NT2/D1 (cell line): ENCODE measurements at regions not wholly inside any gene's neighbourhood (a gene's known extent, or its start where the extent isn't known, plus 50 kb on each side); places are given as distances from the start of the nearest gene placed in this dataset.
"Not testable (repeated sequence)": the region's sequence is repeated elsewhere in the genome, so short reads cannot be mapped to it uniquely, and the experiment has no call there.

Source experiments
- DNase-seq: peaks from one replicate; pipeline ENCODE4 v3.0.0-alpha.2; 2011; ENCODE audit warnings: low read depth, low spot score
- H3K27me3 ChIP-seq: 2 replicates; pipeline ENCODE4 v1.6.0; 2011; ENCODE audit warnings: mild to moderate bottlenecking; ENCODE audit not compliant: insufficient read length, insufficient read depth
- H3K36me3 ChIP-seq: 2 replicates; pipeline ENCODE4 v1.6.1; 2011; ENCODE audit warnings: mild to moderate bottlenecking, low read length, mixed read lengths; ENCODE audit not compliant: insufficient read depth, insufficient read length
- H3K4me1 ChIP-seq: 2 replicates; pipeline ENCODE4 v1.5.1; 2011; ENCODE audit not compliant: insufficient read depth, insufficient read length
- H3K4me3 ChIP-seq: 2 replicates; pipeline ENCODE4 v1.5.1; 2011; ENCODE audit warnings: low read depth; ENCODE audit not compliant: insufficient read length
- H3K9ac ChIP-seq: 2 replicates; pipeline ENCODE4 v1.6.0; 2011; ENCODE audit warnings: low read depth; ENCODE audit not compliant: insufficient read length
- H3K9me3 ChIP-seq: 2 replicates; pipeline ENCODE4 v1.5.1; 2011; ENCODE audit warnings: mild to moderate bottlenecking, low read length; ENCODE audit not compliant: insufficient read depth
- SUZ12 ChIP-seq: IDR thresholded peaks from 2 replicates; pipeline ENCODE4 v1.6.1; 2011; ENCODE audit not compliant: insufficient read length, insufficient read depth; ENCODE audit errors: extremely low read depth
- YY1 ChIP-seq: IDR thresholded peaks from 2 replicates; pipeline ENCODE4 v1.6.1; 2011; ENCODE audit not compliant: insufficient read length, insufficient read depth
- ZNF274 ChIP-seq: IDR thresholded peaks from 2 replicates; pipeline ENCODE4 v1.6.1; 2011; ENCODE audit warnings: mild to moderate bottlenecking, low read depth, low read length

GRCh38 chr6:66198062-66198624 is 491.1 kb upstream of the EYS start:
- DNase-seq: no peak
- Histone ChIP-seq H3K4me3 (no peak overlapping the region), H3K36me3 (no peaks in the 10 kb centered on the region), H3K9me3 (peaks cover 4% of the 10 kb centered on the region; the same call in 1 of the 2 replicates), H3K27me3 (no peaks in the 10 kb centered on the region), H3K9ac (no peak overlapping the region), H3K4me1 (no peaks in the 10 kb centered on the region)
- TF ChIP-seq YY1 (no peak), ZNF274 (no peak), SUZ12 (no peak)

GRCh38 chr6:66190858-66191257 is 483.8 kb upstream of the EYS start:
- Histone ChIP-seq H3K36me3 (no peaks in the 10 kb centered on the region), H3K9me3 (no peaks in the 10 kb centered on the region), H3K27me3 (no peaks in the 10 kb centered on the region), H3K4me3 (no peak overlapping the region), H3K4me1 (no peaks in the 10 kb centered on the region), H3K9ac (no peak overlapping the region)
- no peak for TF ChIP-seq ZNF274
- no peak for TF ChIP-seq SUZ12
- no peak for DNase-seq

DNA sequence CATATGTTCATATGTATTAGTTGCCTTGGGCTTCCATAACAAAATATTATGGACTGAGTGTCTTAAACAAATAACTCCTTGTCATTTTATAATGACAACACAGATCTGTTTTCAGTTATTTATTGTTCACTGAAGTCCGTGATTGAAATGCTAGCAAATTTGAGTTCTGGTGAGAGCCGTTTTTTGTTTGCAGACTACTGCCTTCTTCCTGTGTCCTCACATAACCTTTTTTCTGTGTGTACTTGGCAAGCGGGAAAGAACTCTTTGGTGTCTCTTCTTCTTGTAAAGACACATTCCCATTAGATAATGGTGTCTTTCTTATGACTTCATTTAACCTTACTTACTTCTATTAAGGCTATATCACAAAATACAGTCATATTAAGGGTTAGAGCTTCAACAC is 482.9 kb upstream of the EYS start:
- TF ChIP-seq SUZ12 (no peak), YY1 (no peak), ZNF274 (no peak)
- Histone ChIP-seq H3K27me3 (no peaks in the 10 kb centered on the region), H3K4me1 (no peaks in the 10 kb centered on the region), H3K4me3 (no peak overlapping the region), H3K36me3 (no peaks in the 10 kb centered on the region), H3K9ac (no peak overlapping the region), H3K9me3 (no peaks in the 10 kb centered on the region)
- DNase-seq: no peak

- TF ChIP-seq ZNF274 (no peak), YY1 (no peak)
- no peaks in the 10 kb centered on the region for H3K27me3 ChIP-seq
- H3K9me3 ChIP-seq: no peaks in the 10 kb centered on the region
- DNase-seq: no peak
- no peaks in the 10 kb centered on the region for H3K36me3 ChIP-seq
- H3K4me1 ChIP-seq: no peaks in the 10 kb centered on the region
- no peak overlapping the region for H3K4me3 ChIP-seq
- H3K9ac ChIP-seq: no peak overlapping the region
Observed at GRCh38 chr6:66186756-66187155, 479.7 kb upstream of the EYS start.

GRCh38 chr6:66184091-66184490 is 477.1 kb upstream of the EYS start:
- Histone ChIP-seq H3K9me3 (no peaks in the 10 kb centered on the region), H3K4me3 (no peak overlapping the region), H3K9ac (no peak overlapping the region), H3K27me3 (no peaks in the 10 kb centered on the region), H3K36me3 (no peaks in the 10 kb centered on the region), H3K4me1 (no peaks in the 10 kb centered on the region)
- TF ChIP-seq ZNF274 (no peak), SUZ12 (no peak), YY1 (no peak)
- DNase-seq: no peak

GRCh38 chr6:66179361-66179760 is 472.3 kb upstream of the EYS start:
- no peaks in the 10 kb centered on the region for H3K4me1 ChIP-seq

DNA sequence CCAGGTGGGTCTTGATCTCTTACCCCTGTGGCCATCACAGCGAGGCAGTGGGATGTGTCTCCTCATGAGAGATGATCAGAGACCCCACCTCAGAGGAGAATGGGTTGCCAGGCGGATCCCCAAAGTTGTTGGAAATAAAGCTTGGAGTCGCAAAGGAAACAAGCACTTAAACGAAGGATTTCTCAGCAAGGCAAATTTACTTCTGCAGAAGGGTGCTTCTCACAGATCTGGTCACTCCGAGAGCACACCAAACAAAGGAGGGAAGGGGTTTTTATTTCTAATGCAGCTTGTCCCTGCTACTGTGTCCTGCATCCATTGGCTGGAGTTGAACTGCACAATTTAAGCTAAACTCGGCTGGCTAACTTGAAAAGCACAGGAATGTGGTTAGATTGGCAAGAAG is 466.6 kb upstream of the EYS start:
- TF ChIP-seq SUZ12 (no peak), ZNF274 (no peak), YY1 (no peak)
- DNase-seq: no peak
- Histone ChIP-seq H3K4me1 (no peaks in the 10 kb centered on the region), H3K36me3 (no peaks in the 10 kb centered on the region), H3K9me3 (peaks cover 18% of the 10 kb centered on the region; the same call in 1 of the 2 replicates), H3K4me3 (no peak overlapping the region), H3K27me3 (no peaks in the 10 kb centered on the region), H3K9ac (no peak overlapping the region)

More at GRCh38 chr6:66179361-66179760, 472.3 kb upstream of the EYS start:
- H3K27me3 ChIP-seq: no peaks in the 10 kb centered on the region
- no peak overlapping the region for H3K4me3 ChIP-seq
- no peak for DNase-seq
- 0 out of 2 replicates have a peak, but pooled peaks cover 2% of the 10 kb centered on the region for H3K9me3 ChIP-seq
- no peaks in the 10 kb centered on the region for H3K36me3 ChIP-seq
- TF ChIP-seq YY1: no peak
- TF ChIP-seq ZNF274: no peak
- no peak for TF ChIP-seq SUZ12
- H3K9ac ChIP-seq: no peak overlapping the region

DNA sequence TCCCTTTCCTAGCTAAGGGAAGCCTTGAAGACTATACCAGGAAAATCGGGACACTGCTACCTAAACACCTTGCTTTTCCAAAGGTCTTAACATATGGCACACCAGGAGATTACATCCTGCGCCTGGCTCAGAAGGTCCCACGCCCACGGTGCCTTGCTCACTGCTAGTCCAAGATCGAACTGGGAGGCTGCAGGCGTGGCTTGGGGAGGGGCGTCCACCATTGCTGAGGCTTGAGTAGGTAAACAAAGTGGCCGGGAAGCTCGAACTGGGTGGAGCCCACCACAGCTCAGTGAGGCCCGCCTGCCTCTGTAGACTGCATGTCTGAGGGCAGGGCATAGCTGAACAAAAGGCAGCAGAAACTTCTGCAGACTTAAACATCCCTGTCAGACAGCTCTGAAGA is 459.7 kb upstream of the EYS start:
- H3K4me1 ChIP-seq, DNase-seq, H3K36me3 ChIP-seq, H3K4me3 ChIP-seq, H3K27me3 ChIP-seq, H3K9ac ChIP-seq, H3K9me3 ChIP-seq: not testable (repeated sequence)
